Activated CD8-positive, alpha-beta T cell treated with anti-CD3 and anti-CD28 coated beads for 36 hours (primary cell): ENCODE measurements at regions not wholly inside any gene's neighbourhood (a gene's known extent, or its start where the extent isn't known, plus 50 kb on each side); places are given as distances from the start of the nearest gene placed in this dataset.
A peak's percentile ranks its signal among the peaks of the same experiment; 100 is the strongest.
"Not testable (repeated sequence)": the region's sequence is repeated elsewhere in the genome, so short reads cannot be mapped to it uniquely, and the experiment has no call there.

Source experiments
- ATAC-seq: fragments of 200-7000 bp; cut with Tn5 transposase; one replicate; pipeline ENCODE4 v1.10.0; 2021; ENCODE audit warnings: mild to moderate bottlenecking, moderate library complexity
- CTCF ChIA-PET: fragments of 350-600 bp; sonication (Branson Sonifier 250); formaldehyde crosslinking; loops from one replicate; lab custom pipeline; 2021; ENCODE audit warnings: antibody characterized with exemption; lab: Charles Lee
- POLR2A ChIA-PET: fragments of 350-600 bp; sonication (Branson Sonifier 250); formaldehyde crosslinking; loops from one replicate; lab custom pipeline; 2021; ENCODE audit warnings: antibody characterized with exemption; lab: Charles Lee
- DNase-seq: peaks from one replicate; pipeline ENCODE4 v3.0.0-alpha.2; 2020
- H3K27ac Mint-ChIP-seq: one replicate; pipeline ENCODE4 v1.8.0; 2021; ENCODE audit warnings: mild to moderate bottlenecking, mixed read lengths
- H3K27me3 Mint-ChIP-seq: one replicate; pipeline ENCODE4 v1.8.0; 2021; ENCODE audit warnings: mixed read lengths
- H3K36me3 Mint-ChIP-seq: one replicate; pipeline ENCODE4 v1.8.0; 2021; ENCODE audit warnings: low read depth, mixed read lengths
- H3K4me1 Mint-ChIP-seq: one replicate; pipeline ENCODE4 v1.8.0; 2021; ENCODE audit warnings: low read depth, mixed read lengths
- H3K4me3 Mint-ChIP-seq: one replicate; pipeline ENCODE4 v1.8.0; 2021; ENCODE audit warnings: mild to moderate bottlenecking, moderate library complexity, mixed read lengths
- H3K9me3 Mint-ChIP-seq: one replicate; pipeline ENCODE4 v1.8.0; 2021; ENCODE audit warnings: mixed read lengths
- CTCF ChIP-seq: fragments of 200-600 bp; IDR thresholded peaks from one replicate; pipeline ENCODE4 v1.8.0; 2022; ENCODE audit warnings: antibody characterized with exemption, mild to moderate bottlenecking
- intact Hi-C: fragments of 100-400 bp; cut with micrococcal nuclease; formaldehyde crosslinking; loops from one replicate; pipeline ENCODE4 v1.10.0; 2022

DNA sequence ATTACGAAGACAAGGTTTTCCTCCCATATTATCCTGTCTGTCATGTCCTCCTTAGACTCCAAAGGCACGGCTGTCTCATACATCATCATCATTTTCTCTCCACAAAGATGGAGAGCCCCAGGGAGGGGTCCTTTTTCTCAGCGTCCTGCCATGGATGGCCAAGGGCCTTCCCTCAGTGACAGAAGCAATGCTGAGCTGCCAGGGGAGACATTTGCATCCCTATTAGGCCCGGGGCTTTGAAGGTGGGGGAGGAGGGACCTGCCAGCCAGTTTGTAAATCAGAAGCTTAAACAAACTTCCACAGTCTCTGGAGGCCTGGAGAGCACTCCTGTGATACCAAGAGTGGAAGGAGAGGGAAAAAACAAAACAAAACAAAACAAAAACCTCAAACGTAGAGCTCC lies 112.4 kb upstream of the ADO start:
- DNase-seq (no peak), ATAC-seq (no peak)
- intact Hi-C loops: no loop called here
- POLR2A ChIA-PET: no interaction called here
- CTCF ChIA-PET: interaction anchor here (1.0 to 1.5 kb wide), 2 partner anchors 9 to 52 kb away, joined by 3 to 4 read pairs; no protein-coding TSS in a partner anchor
- no peaks in the 10 kb centered on the region for H3K27me3 Mint-ChIP-seq
- H3K9me3 Mint-ChIP-seq: peaks cover 8% of the 10 kb centered on the region
- TF ChIP-seq CTCF: no peak
- H3K27ac Mint-ChIP-seq: no peak overlapping the region
- H3K36me3 Mint-ChIP-seq: peaks cover 10% of the 10 kb centered on the region
- H3K4me3 Mint-ChIP-seq: no peak overlapping the region
- H3K4me1 Mint-ChIP-seq: peaks cover 59% of the 10 kb centered on the region

DNA sequence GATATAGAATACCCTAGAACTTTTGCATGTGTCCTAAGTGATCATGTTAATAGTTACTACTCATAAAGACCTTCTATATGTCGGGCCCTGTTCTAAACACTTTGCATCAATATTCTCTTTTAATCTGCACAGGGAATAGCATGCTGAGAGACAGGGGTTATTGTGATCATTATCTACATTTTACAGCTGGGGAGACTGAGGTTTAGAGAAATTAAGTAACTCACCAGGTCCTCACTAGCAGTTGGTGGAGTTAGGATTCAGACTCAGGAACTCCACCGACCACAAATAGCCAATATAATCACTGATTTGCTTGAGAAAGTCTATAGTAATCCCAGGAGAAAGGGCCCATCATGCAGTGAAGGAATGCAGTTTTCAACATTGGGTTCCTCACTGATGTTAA lies 111.2 kb upstream of the ADO start:
- TF ChIP-seq CTCF: no peak
- Mint-ChIP-seq H3K36me3 (peaks cover 6% of the 10 kb centered on the region), H3K9me3 (peaks cover 3% of the 10 kb centered on the region), H3K27me3 (no peaks in the 10 kb centered on the region), H3K4me3 (no peak overlapping the region), H3K4me1 (peaks cover 56% of the 10 kb centered on the region), H3K27ac (no peak overlapping the region)
- intact Hi-C loops: no loop called here
- ATAC-seq (no peak), DNase-seq (no peak)
- ChIA-PET CTCF (interaction anchor here (1.0 to 1.3 kb wide), 2 partner anchors 12 to 83 kb away, joined by 3 to 4 read pairs; no protein-coding TSS in a partner anchor), POLR2A (interaction anchor here (2.1 kb wide), 1 partner anchor 12 kb away, joined by 6 read pairs; no protein-coding TSS in a partner anchor)

DNA sequence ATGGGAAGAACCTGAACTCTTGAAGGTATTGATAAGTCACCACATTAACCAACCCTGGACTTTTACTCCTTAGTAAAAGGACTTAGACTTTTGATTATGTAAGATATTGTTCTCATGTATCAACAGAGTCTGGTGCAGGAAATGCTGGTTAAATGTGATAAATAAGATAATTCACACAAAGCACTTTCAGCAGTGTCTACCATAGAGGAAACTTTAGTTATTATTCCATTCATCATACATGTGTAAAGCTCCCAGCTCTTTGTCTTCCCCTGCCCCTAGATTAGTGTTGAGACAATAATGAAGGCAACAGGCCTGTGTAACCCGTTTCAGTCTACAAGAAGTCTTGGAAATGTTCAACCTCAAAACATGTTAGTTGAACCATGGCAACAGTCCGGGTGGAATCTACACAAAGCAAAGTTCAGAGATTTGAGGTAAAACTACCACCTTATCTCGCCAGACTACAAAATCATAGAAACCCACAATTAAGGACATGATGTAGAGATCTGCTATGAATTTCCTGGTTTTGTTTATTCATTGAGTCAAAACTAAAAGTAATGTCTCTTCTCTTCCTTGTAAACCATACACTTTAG lies 109.9 kb upstream of the ADO start:
- H3K36me3 Mint-ChIP-seq: peaks cover 11% of the 10 kb centered on the region
- ATAC-seq: no peak
- intact Hi-C loops: no loop called here
- no peak for DNase-seq
- no peak overlapping the region for H3K4me3 Mint-ChIP-seq
- no peak for TF ChIP-seq CTCF
- H3K9me3 Mint-ChIP-seq: peaks cover 10% of the 10 kb centered on the region
- POLR2A ChIA-PET: interaction anchor here (2.1 kb wide), 1 partner anchor 10 kb away, joined by 6 read pairs; no protein-coding TSS in a partner anchor
- peaks cover 46% of the 10 kb centered on the region for H3K4me1 Mint-ChIP-seq
- H3K27me3 Mint-ChIP-seq: no peaks in the 10 kb centered on the region
- no peak overlapping the region for H3K27ac Mint-ChIP-seq
- CTCF ChIA-PET: interaction anchor here (1.3 kb wide), 1 partner anchor 13 kb away, joined by 4 read pairs; no protein-coding TSS in a partner anchor

DNA sequence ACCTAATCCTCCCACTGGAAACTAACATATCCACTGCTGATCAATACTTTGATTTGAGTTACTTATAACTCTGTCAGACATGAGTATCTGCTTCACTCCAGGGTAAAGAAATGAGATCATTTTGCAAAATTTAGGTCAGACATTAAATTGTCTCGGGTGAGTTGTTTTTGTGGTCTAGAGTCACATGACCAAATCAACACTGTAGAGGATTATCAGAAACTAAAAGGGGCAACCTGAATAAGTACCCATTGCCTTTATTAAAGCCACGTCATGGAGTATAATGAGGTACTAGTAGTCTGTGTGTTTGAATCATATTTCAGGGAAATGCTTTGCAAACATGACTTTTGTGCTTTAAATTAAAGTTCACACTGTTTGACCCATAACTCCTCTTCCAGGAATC lies 107.7 kb upstream of the ADO start:
- ChIA-PET POLR2A (interaction anchor here (1.1 kb wide), 1 partner anchor 11 kb away, joined by 3 read pairs; no protein-coding TSS in a partner anchor), CTCF (interaction anchor here (1.5 kb wide), 2 partner anchors 11 to 15 kb away, joined by 3 to 7 read pairs; no protein-coding TSS in a partner anchor)
- H3K9me3 Mint-ChIP-seq: peaks cover 19% of the 10 kb centered on the region
- intact Hi-C loops: no loop called here
- peaks cover 9% of the 10 kb centered on the region for H3K36me3 Mint-ChIP-seq
- H3K27ac Mint-ChIP-seq: no peak overlapping the region
- H3K4me1 Mint-ChIP-seq: peaks cover 26% of the 10 kb centered on the region
- H3K4me3 Mint-ChIP-seq: no peak overlapping the region
- ATAC-seq (peak; percentile 47), DNase-seq (no peak)
- peaks cover 3% of the 10 kb centered on the region for H3K27me3 Mint-ChIP-seq
- TF ChIP-seq CTCF: no peak

DNA sequence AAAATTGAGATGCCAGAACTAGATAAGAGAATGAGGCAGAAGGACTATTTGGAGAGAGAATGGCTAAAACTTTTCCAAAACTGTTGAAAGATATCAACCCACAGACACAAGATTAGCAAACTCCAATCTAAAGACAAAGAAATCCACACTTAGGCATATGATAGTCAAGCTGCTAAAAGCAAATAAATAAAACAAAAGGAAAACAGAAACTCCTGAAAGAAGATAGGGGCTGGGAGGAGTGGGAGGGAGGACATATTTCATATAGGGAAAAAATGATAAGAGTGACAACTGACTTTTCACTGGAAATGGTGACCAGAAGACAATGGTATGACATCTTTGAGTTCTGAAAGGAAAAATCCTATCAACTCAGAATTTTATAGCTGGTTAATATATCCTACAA lies 105.4 kb upstream of the ADO start:
- POLR2A ChIA-PET: no interaction called here
- ATAC-seq: no peak
- Mint-ChIP-seq H3K27me3 (peaks cover 11% of the 10 kb centered on the region), H3K27ac (no peak overlapping the region), H3K4me1 (peaks cover 20% of the 10 kb centered on the region), H3K36me3 (peaks cover 9% of the 10 kb centered on the region), H3K4me3 (no peak overlapping the region), H3K9me3 (peaks cover 28% of the 10 kb centered on the region)
- no peak for TF ChIP-seq CTCF
- intact Hi-C loops: no loop called here
- CTCF ChIA-PET: no interaction called here
- DNase-seq: no peak

DNA sequence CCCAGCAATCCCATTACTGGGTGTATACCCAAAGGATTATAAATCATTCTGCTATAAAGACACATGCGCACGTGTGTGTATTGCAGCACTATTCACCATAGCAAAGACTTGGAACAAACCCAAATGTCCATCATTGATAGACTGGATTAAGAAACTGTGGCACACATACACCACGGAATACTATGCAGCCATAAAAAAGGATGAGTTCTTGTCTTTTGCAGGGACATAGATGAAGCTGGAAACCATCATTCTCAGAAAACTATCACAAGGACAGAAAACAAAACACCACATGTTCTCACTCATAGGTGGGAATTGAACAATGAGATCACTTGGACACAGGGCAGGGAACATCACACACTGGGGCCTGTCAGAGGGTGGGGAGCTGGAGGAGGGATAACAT lies 100.4 kb upstream of the ADO start:
- H3K36me3 Mint-ChIP-seq, H3K4me3 Mint-ChIP-seq, ATAC-seq, intact Hi-C loops, H3K27ac Mint-ChIP-seq, H3K4me1 Mint-ChIP-seq, DNase-seq: not testable (repeated sequence)
- Mint-ChIP-seq H3K9me3 (peaks cover 24% of the 10 kb centered on the region), H3K27me3 (peaks cover 15% of the 10 kb centered on the region)
- CTCF ChIA-PET: interaction anchor here (1.7 kb wide), 1 partner anchor 14 kb away, joined by 5 read pairs; no protein-coding TSS in a partner anchor
- POLR2A ChIA-PET: interaction anchor here (1.5 kb wide), 1 partner anchor 10 kb away, joined by 6 read pairs; no protein-coding TSS in a partner anchor
